GM10266 (cell line): ENCODE measurements at regions not wholly inside any gene's neighbourhood (a gene's known extent, or its start where the extent isn't known, plus 50 kb on each side); places are given as distances from the start of the nearest gene placed in this dataset.

Source experiments
- DNase-seq: peaks from one replicate; pipeline ENCODE4 v3.0.0; 2012; ENCODE audit errors: extremely low spot score
- TF ChIP-seq, protein P1 (sequence below): IDR thresholded peaks from 2 replicates; pipeline ENCODE4 v1.5.1; 2012; ENCODE audit warnings: mild to moderate bottlenecking, low read depth; ENCODE audit not compliant: control insufficient read depth, insufficient read depth; ENCODE audit errors: missing control alignments

GRCh38 chr15:96230526-96231181, 99.8 kb upstream of the NR2F2 start:
- TF ChIP-seq, protein P1, sequence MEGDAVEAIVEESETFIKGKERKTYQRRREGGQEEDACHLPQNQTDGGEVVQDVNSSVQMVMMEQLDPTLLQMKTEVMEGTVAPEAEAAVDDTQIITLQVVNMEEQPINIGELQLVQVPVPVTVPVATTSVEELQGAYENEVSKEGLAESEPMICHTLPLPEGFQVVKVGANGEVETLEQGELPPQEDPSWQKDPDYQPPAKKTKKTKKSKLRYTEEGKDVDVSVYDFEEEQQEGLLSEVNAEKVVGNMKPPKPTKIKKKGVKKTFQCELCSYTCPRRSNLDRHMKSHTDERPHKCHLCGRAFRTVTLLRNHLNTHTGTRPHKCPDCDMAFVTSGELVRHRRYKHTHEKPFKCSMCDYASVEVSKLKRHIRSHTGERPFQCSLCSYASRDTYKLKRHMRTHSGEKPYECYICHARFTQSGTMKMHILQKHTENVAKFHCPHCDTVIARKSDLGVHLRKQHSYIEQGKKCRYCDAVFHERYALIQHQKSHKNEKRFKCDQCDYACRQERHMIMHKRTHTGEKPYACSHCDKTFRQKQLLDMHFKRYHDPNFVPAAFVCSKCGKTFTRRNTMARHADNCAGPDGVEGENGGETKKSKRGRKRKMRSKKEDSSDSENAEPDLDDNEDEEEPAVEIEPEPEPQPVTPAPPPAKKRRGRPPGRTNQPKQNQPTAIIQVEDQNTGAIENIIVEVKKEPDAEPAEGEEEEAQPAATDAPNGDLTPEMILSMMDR = no peak
- DNase-seq = no peak

DNA sequence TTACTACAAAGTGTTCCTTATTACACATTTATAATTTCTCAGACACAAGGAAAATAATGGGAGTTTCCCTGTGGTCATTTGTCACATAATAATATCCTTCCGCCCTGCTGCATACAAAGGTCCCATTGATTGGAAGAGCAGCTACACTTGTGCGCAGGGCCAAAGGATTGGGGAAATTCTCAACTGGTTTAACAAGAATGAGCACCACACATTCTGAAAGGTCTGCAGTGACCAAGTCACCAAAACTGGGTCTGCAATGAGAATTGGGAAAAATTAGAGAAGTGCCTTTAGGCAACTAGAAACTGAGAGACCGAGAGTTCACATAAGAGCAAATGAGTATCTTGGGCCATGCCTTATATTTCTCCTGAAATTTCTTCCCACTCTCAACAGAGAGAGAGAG, 98.2 kb upstream of the NR2F2 start:
- TF ChIP-seq, protein P1 = no peak
- no peak for DNase-seq

DNA sequence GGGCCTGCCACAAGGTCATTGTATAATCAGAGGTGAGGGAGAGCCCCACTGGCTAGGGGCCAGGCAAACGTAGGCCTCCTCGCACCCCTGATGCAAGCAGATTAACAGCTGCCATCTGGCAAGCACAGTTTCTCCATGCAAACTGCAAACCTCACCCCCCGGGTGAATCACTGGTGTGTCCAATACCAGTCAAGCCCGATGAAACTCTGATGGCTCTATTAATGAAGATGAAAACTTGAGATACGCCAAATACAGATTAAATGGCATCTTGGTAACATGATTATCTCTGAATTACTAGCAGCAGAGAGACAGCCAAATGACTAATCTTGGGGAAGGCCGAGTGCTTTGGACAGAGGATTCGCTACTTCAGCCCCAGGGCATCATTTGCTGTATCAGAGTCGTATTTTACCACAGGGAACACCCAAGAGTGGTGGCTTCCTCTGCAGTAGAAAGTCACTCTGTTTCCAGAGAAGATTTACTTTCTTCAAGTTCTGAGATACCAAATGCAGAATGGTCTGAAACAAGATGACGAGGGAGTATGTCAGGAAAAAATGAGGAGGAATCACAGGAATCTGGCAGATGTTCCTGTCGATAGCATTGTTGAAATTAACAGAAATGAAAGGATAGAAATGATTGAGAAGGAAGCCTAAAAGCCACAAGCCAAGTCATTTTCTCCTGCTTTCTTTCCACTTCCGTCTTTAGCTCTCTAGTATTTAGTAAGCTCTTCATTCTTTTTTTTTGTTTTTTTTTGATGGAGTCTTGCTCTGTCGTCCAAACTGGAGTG, 96.2 kb upstream of the NR2F2 start:
- no peak for DNase-seq
- TF ChIP-seq, protein P1 = no peak

- no peak for DNase-seq
- TF ChIP-seq, protein P1 = no peak
These were observed 93.5 kb upstream of the NR2F2 start for GRCh38 chr15:96237002-96237401.

DNA sequence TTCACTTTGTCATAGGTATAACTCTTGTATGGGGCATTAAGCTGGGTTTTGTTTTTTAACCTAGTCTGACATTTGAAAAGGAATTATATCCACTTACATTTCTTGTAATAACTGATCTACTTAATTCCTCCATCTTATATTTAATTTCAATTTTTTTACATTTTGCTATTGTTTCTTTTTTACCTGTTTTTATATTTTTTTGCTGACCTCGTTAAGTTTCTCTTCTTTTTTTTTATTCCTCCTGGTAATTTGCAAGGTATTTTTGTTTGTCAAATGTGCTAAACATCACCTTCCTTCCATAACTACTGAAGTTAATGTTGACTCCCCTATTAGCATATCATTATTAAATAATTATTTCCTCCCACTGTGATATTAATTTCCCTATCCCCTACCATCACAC, 87.7 kb upstream of the NR2F2 start:
- DNase-seq = no peak

DNA sequence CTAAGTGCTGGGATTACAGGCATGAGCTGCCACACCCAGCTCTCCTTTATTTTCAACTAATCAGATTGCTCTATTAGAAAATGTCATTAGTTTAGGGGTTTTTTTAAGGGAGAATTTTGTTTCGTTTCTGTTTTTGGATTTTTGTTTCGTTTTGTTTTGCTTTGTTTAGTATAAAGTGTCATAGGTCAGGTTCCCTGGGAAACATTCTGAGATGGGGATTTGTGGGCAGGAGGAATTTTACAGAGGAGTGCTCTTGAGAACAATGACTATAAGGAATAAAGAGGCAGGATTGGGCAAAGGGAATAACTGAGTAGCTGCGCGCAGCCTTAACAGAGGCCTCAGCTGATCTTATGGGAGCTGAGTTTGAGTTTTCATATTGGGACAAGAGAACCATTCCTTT, 86.8 kb upstream of the NR2F2 start:
- TF ChIP-seq, protein P1 = no peak
- no peak for DNase-seq

More for the DNA sequence above, 87.7 kb upstream of the NR2F2 start:
- TF ChIP-seq, protein P1 = no peak

DNA sequence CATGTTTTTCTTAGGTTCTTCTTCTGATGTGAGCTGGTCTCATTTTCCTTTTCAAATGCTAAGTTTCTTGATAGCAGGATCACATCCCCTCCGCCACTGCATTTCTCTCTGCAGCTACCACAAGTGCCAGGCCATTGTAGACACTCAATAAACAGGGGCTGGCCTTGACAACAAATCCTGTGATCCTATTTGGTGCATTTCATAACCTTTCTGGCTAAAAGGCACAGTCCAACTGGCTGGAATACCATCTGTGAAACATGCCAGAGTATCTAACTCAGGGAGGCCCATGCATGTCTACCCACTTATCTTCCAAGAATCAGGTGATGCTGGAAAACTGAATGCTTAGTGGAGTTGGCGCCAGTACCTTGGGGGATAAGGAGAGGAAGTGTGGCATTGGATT, 85.2 kb upstream of the NR2F2 start:
- TF ChIP-seq, protein P1 = no peak
- no peak for DNase-seq
